AG04450 (cell line): ENCODE measurements at regions not wholly inside any gene's neighbourhood (a gene's known extent, or its start where the extent isn't known, plus 50 kb on each side); places are given as distances from the start of the nearest gene placed in this dataset.

Source experiments
- CTCF ChIA-PET: fragments of 300-600, 350-600 bp; formaldehyde crosslinking; extraction: SDS; loops from one replicate; lab custom pipeline; 2022; ENCODE audit warnings: antibody characterized with exemption, inconsistent platforms; lab: Charles Lee
- POLR2A ChIA-PET: fragments of 350-600 bp; formaldehyde crosslinking; extraction: SDS; loops from one replicate; lab custom pipeline; 2021; ENCODE audit warnings: antibody characterized with exemption, inconsistent platforms; lab: Yijun Ruan, JAX
- DNase-seq: peaks from one replicate; pipeline ENCODE4 v3.0.0-alpha.2; 2011; ENCODE audit warnings: low read depth, low spot score
- H3K27ac ChIP-seq: one replicate; pipeline ENCODE4 v1.5.1; 2012; ENCODE audit warnings: low read depth, low read length, control low read depth
- H3K27me3 ChIP-seq: one replicate; pipeline ENCODE4 v1.6.0; 2012; ENCODE audit warnings: low read length; ENCODE audit not compliant: control insufficient read depth, insufficient read depth
- H3K4me3 ChIP-seq: 2 replicates; pipeline ENCODE4 v1.5.1; 2011; ENCODE audit warnings: mild to moderate bottlenecking, low read depth, low read length, control low read depth
- H3K9me3 ChIP-seq: 2 replicates; pipeline ENCODE4 v1.5.1; 2012; ENCODE audit warnings: low read length; ENCODE audit not compliant: control insufficient read depth, insufficient read depth
- CTCF ChIP-seq: IDR thresholded peaks from 2 replicates; pipeline ENCODE4 v1.5.1; 2011; ENCODE audit warnings: low read depth, low read length, control low read depth, inconsistent platforms

GRCh38 chr7:50868426-50869100 lies 85.9 kb upstream of the GRB10 start:
- no peak for DNase-seq
- CTCF ChIA-PET: no interaction called here
- no peak overlapping the region for H3K27ac ChIP-seq
- H3K4me3 ChIP-seq: no peak overlapping the region
- peaks cover 2% of the 10 kb centered on the region for H3K27me3 ChIP-seq
- no peaks in the 10 kb centered on the region; the same call in 1 of the 2 replicates for H3K9me3 ChIP-seq
- POLR2A ChIA-PET: no interaction called here
- TF ChIP-seq CTCF: no peak

GRCh38 chr7:50867034-50867356 lies 84.3 kb upstream of the GRB10 start:
- H3K27ac ChIP-seq: no peak overlapping the region
- no peak for DNase-seq
- ChIA-PET CTCF (no interaction called here), POLR2A (no interaction called here)
- no peaks in the 10 kb centered on the region; the same call in 1 of the 2 replicates for H3K9me3 ChIP-seq
- no peaks in the 10 kb centered on the region for H3K27me3 ChIP-seq
- no peak overlapping the region for H3K4me3 ChIP-seq
- TF ChIP-seq CTCF: no peak

- CTCF ChIA-PET: no interaction called here
Measured at GRCh38 chr7:50866343-50867033, 83.8 kb upstream of the GRB10 start.

GRCh38 chr7:50865450-50865849 lies 82.8 kb upstream of the GRB10 start:
- no peak overlapping the region for H3K27ac ChIP-seq
- ChIA-PET POLR2A (no interaction called here), CTCF (no interaction called here)
- H3K9me3 ChIP-seq: no peaks in the 10 kb centered on the region; the same call in 1 of the 2 replicates
- no peak overlapping the region for H3K4me3 ChIP-seq
- peaks cover 6% of the 10 kb centered on the region for H3K27me3 ChIP-seq
- no peak for TF ChIP-seq CTCF
- no peak for DNase-seq

More at GRCh38 chr7:50866343-50867033, 83.8 kb upstream of the GRB10 start:
- no peak overlapping the region for H3K27ac ChIP-seq
- H3K27me3 ChIP-seq: no peaks in the 10 kb centered on the region
- no peaks in the 10 kb centered on the region; the same call in 1 of the 2 replicates for H3K9me3 ChIP-seq
- no peak for DNase-seq
- no peak for TF ChIP-seq CTCF
- no peak overlapping the region for H3K4me3 ChIP-seq
- POLR2A ChIA-PET: no interaction called here

- CTCF ChIA-PET: no interaction called here
- peaks cover 6% of the 10 kb centered on the region for H3K27me3 ChIP-seq
- H3K4me3 ChIP-seq: no peak overlapping the region
- H3K27ac ChIP-seq: no peak overlapping the region
- POLR2A ChIA-PET: no interaction called here
- no peaks in the 10 kb centered on the region; the same call in 1 of the 2 replicates for H3K9me3 ChIP-seq
- no peak for TF ChIP-seq CTCF
- DNase-seq: no peak
Measured at GRCh38 chr7:50864694-50865093, 82.0 kb upstream of the GRB10 start.
